OCI-LY3 (cell line): ENCODE measurements at regions not wholly inside any gene's neighbourhood (a gene's known extent, or its start where the extent isn't known, plus 50 kb on each side); places are given as distances from the start of the nearest gene placed in this dataset.

ENCODE experiments used
- H2AFZ ChIP-seq: fragments of 200-600, 300-600 bp; shearing (Covaris generic); 2 replicates; pipeline ENCODE4 v1.6.0; 2014; ENCODE audit warnings: antibody characterized with exemption, low read depth, low read length
- H3K27ac ChIP-seq: fragments of 200-600, 300-600 bp; sonication (generic); 2 replicates; pipeline ENCODE4 v1.5.1; 2014; ENCODE audit warnings: mild to moderate bottlenecking, low read length, moderate library complexity, mixed read lengths
- H3K27me3 ChIP-seq: fragments of 200-600, 300-600 bp; sonication (generic); 2 replicates; pipeline ENCODE4 v1.6.1; 2014; ENCODE audit warnings: low read depth, low read length, mixed read lengths
- H3K36me3 ChIP-seq: fragments of 200-600, 300-600 bp; sonication (generic); replicated peaks from 2 replicates; pipeline ENCODE3; 2014; ENCODE audit warnings: low read depth, low read length, mixed read lengths
- H3K4me1 ChIP-seq: fragments of 300-600, 200-600 bp; sonication (generic); 2 replicates; pipeline ENCODE4 v1.6.1; 2014; ENCODE audit warnings: low read length, mixed read lengths
- H3K4me2 ChIP-seq: fragments of 200-600, 300-600 bp; sonication (generic); 2 replicates; pipeline ENCODE4 v1.6.1; 2014; ENCODE audit warnings: low read length, mixed read lengths
- H3K4me3 ChIP-seq: fragments of 300-600, 200-600 bp; sonication (generic); 2 replicates; pipeline ENCODE4 v1.5.1; 2014; ENCODE audit warnings: antibody characterized with exemption, mild to moderate bottlenecking, low read length, moderate library complexity
- H3K79me2 ChIP-seq: fragments of 300-600, 200-600 bp; shearing (Covaris generic); 2 replicates; pipeline ENCODE4 v1.6.1; 2014; ENCODE audit warnings: mild to moderate bottlenecking, low read length, mixed read lengths
- H3K9ac ChIP-seq: fragments of 300-600, 200-600 bp; shearing (Covaris generic); 2 replicates; pipeline ENCODE4 v1.6.0; 2014; ENCODE audit warnings: mild to moderate bottlenecking, low read length, moderate library complexity
- H3K9me3 ChIP-seq: fragments of 200-600, 300-600 bp; shearing (Covaris generic); 2 replicates; pipeline ENCODE4 v1.6.1; 2014; ENCODE audit warnings: low read length, mixed read lengths; ENCODE audit not compliant: insufficient read depth
- H4K20me1 ChIP-seq: fragments of 200-600, 300-600 bp; sonication (generic); 2 replicates; pipeline ENCODE4 v1.6.1; 2016; ENCODE audit warnings: low read length, mixed read lengths; ENCODE audit not compliant: insufficient read depth
- EZH2phosphoT487 ChIP-seq: fragments of 200-600 bp; shearing (Covaris generic); IDR thresholded peaks from 2 replicates; pipeline ENCODE4 v1.6.1; 2018; ENCODE audit warnings: antibody characterized with exemption, mixed run types, low read depth
- TF ChIP-seq, protein P1 (sequence below): fragments of 200-600, 300-600 bp; sonication (generic); IDR thresholded peaks from 2 replicates; pipeline ENCODE4 v1.5.1; 2014; ENCODE audit warnings: antibody characterized with exemption, low read length, low read depth

DNA sequence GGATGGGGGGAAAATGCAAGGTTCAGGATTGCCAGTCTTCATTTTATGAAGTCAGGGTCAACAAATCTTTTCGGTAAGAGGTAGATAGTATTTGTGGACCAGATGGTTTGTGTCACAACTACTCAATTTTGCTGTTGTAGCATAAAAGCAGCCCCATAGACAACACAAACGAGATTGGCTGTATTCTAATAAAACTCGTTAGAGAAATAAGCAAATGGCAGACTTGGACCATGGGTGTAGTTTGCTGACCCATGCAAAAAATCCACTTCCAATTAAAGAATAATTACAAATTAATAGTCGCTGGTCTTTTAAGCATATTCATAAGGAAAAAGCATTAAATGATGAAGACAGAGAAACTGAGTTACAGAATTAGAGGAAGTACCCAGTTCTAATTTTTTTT, 247.1 kb downstream of the CRPPA start:
- no peaks in the 10 kb centered on the region for H3K9me3 ChIP-seq
- H3K4me2 ChIP-seq = no peak overlapping the region
- H3K27ac ChIP-seq = no peak overlapping the region
- H2AFZ ChIP-seq = no peak overlapping the region
- no peaks in the 10 kb centered on the region for H4K20me1 ChIP-seq
- H3K4me3 ChIP-seq = no peak overlapping the region
- H3K4me1 ChIP-seq = no peaks in the 10 kb centered on the region
- H3K36me3 ChIP-seq = no peaks in the 10 kb centered on the region
- H3K27me3 ChIP-seq = no peaks in the 10 kb centered on the region
- TF ChIP-seq EZH2phosphoT487 = no peak
- no peaks in the 10 kb centered on the region for H3K79me2 ChIP-seq
- H3K9ac ChIP-seq = no peak overlapping the region

DNA sequence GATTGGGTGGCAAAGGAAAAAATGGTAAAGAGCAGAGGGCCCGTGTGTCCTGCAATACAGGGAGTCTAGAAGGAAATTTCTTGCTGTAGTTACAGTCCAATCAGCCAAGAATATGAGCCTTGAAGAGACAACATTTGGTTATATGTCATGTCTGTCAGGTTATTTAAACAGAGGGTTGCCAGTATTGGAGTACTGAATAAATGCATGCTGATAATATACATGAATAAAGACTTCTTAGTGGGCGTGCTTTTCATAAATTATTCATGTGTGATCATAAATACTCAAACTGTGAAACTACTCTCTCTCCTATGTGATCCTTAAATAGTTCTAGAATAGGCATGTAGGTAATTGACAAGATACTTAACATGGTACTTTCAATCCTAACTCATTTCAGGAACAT, 249.0 kb downstream of the CRPPA start:
- H3K36me3 ChIP-seq = no peaks in the 10 kb centered on the region
- no peak overlapping the region for H2AFZ ChIP-seq
- no peaks in the 10 kb centered on the region for H3K4me1 ChIP-seq
- H3K4me2 ChIP-seq = no peak overlapping the region
- no peak for TF ChIP-seq EZH2phosphoT487
- TF ChIP-seq, protein P1, sequence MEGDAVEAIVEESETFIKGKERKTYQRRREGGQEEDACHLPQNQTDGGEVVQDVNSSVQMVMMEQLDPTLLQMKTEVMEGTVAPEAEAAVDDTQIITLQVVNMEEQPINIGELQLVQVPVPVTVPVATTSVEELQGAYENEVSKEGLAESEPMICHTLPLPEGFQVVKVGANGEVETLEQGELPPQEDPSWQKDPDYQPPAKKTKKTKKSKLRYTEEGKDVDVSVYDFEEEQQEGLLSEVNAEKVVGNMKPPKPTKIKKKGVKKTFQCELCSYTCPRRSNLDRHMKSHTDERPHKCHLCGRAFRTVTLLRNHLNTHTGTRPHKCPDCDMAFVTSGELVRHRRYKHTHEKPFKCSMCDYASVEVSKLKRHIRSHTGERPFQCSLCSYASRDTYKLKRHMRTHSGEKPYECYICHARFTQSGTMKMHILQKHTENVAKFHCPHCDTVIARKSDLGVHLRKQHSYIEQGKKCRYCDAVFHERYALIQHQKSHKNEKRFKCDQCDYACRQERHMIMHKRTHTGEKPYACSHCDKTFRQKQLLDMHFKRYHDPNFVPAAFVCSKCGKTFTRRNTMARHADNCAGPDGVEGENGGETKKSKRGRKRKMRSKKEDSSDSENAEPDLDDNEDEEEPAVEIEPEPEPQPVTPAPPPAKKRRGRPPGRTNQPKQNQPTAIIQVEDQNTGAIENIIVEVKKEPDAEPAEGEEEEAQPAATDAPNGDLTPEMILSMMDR = no peak
- H3K9me3 ChIP-seq = no peaks in the 10 kb centered on the region
- H3K79me2 ChIP-seq = no peaks in the 10 kb centered on the region
- no peak overlapping the region for H3K4me3 ChIP-seq
- no peak overlapping the region for H3K27ac ChIP-seq
- H3K9ac ChIP-seq = no peak overlapping the region
- H3K27me3 ChIP-seq = no peaks in the 10 kb centered on the region
- H4K20me1 ChIP-seq = no peaks in the 10 kb centered on the region

DNA sequence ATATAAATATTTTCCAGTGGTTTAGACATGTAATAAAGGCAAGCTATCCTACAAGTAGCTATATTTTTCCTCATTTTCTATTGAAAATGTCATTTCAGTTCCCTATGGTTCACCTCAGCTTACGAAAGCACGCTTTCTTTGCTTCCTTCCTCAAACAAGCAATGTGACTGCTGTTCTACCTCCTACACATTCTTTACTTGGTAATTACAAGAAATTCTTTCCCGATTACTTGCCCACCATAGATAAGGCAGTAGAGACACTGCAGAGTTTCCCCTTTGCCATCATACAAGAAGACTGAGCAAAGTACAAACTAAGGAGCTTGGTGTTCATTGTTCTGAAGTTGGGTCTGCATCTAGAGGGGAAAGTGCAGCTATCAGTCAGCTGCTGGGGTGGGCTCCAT, 249.4 kb downstream of the CRPPA start:
- H3K4me2 ChIP-seq = no peak overlapping the region
- H4K20me1 ChIP-seq = no peaks in the 10 kb centered on the region
- TF ChIP-seq, protein P1 = no peak
- no peak for TF ChIP-seq EZH2phosphoT487
- no peaks in the 10 kb centered on the region for H3K9me3 ChIP-seq
- H3K36me3 ChIP-seq = no peaks in the 10 kb centered on the region
- H3K4me1 ChIP-seq = no peaks in the 10 kb centered on the region
- H3K4me3 ChIP-seq = no peak overlapping the region
- H3K27me3 ChIP-seq = no peaks in the 10 kb centered on the region
- no peak overlapping the region for H3K27ac ChIP-seq
- no peak overlapping the region for H3K9ac ChIP-seq
- no peak overlapping the region for H2AFZ ChIP-seq
- no peaks in the 10 kb centered on the region for H3K79me2 ChIP-seq

DNA sequence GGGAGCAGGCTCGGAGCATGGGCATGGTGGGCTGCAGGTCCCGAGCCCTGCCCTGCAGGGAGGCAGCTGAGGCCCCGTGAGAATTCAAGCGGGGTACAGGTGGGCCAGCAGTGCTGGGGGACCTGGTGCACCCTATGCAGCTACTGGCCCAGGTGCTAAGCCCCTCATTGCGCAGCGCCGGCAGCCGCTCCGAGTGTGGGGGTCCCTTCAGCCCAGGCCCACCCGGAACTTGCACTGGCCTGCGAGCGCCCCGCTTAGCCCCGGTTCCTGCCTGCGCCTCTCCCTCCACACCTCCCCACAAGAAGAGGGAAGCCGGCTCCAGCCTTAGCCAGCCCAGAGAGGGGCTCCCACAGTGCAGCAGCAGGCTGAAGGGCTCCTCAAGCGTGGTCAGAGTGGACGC, 250.7 kb downstream of the CRPPA start:
- H3K9me3 ChIP-seq = no peaks in the 10 kb centered on the region
- no peak overlapping the region for H3K4me3 ChIP-seq
- H3K27me3 ChIP-seq = no peaks in the 10 kb centered on the region
- H3K9ac ChIP-seq = no peak overlapping the region
- H3K79me2 ChIP-seq = no peaks in the 10 kb centered on the region
- H4K20me1 ChIP-seq = no peaks in the 10 kb centered on the region
- no peak for TF ChIP-seq EZH2phosphoT487
- TF ChIP-seq, protein P1 = no peak
- H3K36me3 ChIP-seq = no peaks in the 10 kb centered on the region
- no peak overlapping the region for H3K27ac ChIP-seq
- no peak overlapping the region for H2AFZ ChIP-seq
- H3K4me1 ChIP-seq = no peaks in the 10 kb centered on the region
- no peak overlapping the region for H3K4me2 ChIP-seq

DNA sequence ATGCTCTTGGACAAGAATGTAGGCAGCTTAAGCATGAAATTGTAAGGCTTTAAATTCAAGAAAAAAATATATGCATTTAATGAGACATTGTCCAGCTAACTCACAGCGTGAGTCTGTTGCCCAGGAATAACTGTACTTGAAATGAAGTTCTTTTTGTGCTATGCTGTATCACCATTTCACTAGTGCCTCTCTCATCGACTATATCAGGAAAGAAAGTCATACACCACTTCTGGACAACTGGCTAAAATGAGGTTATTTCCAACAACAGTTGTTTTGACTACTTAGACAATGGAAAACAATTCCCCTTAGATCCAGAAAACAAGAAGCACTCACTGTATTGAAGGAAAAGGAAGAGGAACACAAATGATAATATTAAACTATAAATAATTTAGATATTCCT, 251.8 kb downstream of the CRPPA start:
- no peaks in the 10 kb centered on the region for H3K79me2 ChIP-seq
- no peaks in the 10 kb centered on the region for H3K9me3 ChIP-seq
- no peak overlapping the region for H3K4me2 ChIP-seq
- TF ChIP-seq EZH2phosphoT487 = no peak
- TF ChIP-seq, protein P1 = no peak
- no peak overlapping the region for H3K27ac ChIP-seq
- no peaks in the 10 kb centered on the region for H3K36me3 ChIP-seq
- no peaks in the 10 kb centered on the region for H3K4me1 ChIP-seq
- H3K4me3 ChIP-seq = no peak overlapping the region
- H2AFZ ChIP-seq = no peak overlapping the region
- H3K27me3 ChIP-seq = no peaks in the 10 kb centered on the region
- no peaks in the 10 kb centered on the region for H4K20me1 ChIP-seq
- no peak overlapping the region for H3K9ac ChIP-seq
